ENCODE measurements at regions not wholly inside any gene's neighbourhood (a gene's known extent, or its start where the extent isn't known, plus 50 kb on each side); places are given as distances from the start of the nearest gene placed in this dataset.

- TF ChIP-seq CTCF (IDR thresholded peaks at IDR 0.05) (no peak), POLR2AphosphoS5 (IDR thresholded peaks at IDR 0.05; ENCODE audit: low read depth, low read length) (no peak), TCF7L2 (IDR thresholded peaks at IDR 0.05; ENCODE audit: low read depth, low read length) (no peak)
- TF ChIP-seq, protein P1, sequence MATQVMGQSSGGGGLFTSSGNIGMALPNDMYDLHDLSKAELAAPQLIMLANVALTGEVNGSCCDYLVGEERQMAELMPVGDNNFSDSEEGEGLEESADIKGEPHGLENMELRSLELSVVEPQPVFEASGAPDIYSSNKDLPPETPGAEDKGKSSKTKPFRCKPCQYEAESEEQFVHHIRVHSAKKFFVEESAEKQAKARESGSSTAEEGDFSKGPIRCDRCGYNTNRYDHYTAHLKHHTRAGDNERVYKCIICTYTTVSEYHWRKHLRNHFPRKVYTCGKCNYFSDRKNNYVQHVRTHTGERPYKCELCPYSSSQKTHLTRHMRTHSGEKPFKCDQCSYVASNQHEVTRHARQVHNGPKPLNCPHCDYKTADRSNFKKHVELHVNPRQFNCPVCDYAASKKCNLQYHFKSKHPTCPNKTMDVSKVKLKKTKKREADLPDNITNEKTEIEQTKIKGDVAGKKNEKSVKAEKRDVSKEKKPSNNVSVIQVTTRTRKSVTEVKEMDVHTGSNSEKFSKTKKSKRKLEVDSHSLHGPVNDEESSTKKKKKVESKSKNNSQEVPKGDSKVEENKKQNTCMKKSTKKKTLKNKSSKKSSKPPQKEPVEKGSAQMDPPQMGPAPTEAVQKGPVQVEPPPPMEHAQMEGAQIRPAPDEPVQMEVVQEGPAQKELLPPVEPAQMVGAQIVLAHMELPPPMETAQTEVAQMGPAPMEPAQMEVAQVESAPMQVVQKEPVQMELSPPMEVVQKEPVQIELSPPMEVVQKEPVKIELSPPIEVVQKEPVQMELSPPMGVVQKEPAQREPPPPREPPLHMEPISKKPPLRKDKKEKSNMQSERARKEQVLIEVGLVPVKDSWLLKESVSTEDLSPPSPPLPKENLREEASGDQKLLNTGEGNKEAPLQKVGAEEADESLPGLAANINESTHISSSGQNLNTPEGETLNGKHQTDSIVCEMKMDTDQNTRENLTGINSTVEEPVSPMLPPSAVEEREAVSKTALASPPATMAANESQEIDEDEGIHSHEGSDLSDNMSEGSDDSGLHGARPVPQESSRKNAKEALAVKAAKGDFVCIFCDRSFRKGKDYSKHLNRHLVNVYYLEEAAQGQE (IDR thresholded peaks at IDR 0.05; ENCODE audit: insufficient read depth in 1 of 2, low read depth in 2 of 2, low read length in 1 of 2) = no peak
Measured at GRCh38 chr2:139159177-139159576, 379.0 kb upstream of the NXPH2 start.
